ENCODE measurements at regions not wholly inside any gene's neighbourhood (a gene's known extent, or its start where the extent isn't known, plus 50 kb on each side); places are given as distances from the start of the nearest gene placed in this dataset.

GRCh38 chr16:16966439-16966838 lies 504.3 kb downstream of the XYLT1 start:
- no peak for TF ChIP-seq EZH2 (IDR thresholded peaks at IDR 0.05)
- no peak for TF ChIP-seq CTCF (IDR thresholded peaks at IDR 0.05)
- no peak for TF ChIP-seq EZH2phosphoT487 (IDR thresholded peaks at IDR 0.05)

All from neural progenitor cell (in vitro differentiated cells).